Superior temporal gyrus (tissue), 1 donor: ENCODE measurements at regions not wholly inside any gene's neighbourhood (a gene's known extent, or its start where the extent isn't known, plus 50 kb on each side); places are given as distances from the start of the nearest gene placed in this dataset.

ENCODE experiments used
- DNase-seq: peaks from one replicate; pipeline ENCODE4 v3.0.0-alpha.2; 2016; ENCODE audit errors: extremely low spot score

GRCh38 chr4:55175779-55176231 is 50.4 kb upstream of the KDR start:
- DNase-seq, result no peak

- DNase-seq, result no peak
Measured at GRCh38 chr4:55176497-55176896, 51.1 kb upstream of the KDR start.

DNA sequence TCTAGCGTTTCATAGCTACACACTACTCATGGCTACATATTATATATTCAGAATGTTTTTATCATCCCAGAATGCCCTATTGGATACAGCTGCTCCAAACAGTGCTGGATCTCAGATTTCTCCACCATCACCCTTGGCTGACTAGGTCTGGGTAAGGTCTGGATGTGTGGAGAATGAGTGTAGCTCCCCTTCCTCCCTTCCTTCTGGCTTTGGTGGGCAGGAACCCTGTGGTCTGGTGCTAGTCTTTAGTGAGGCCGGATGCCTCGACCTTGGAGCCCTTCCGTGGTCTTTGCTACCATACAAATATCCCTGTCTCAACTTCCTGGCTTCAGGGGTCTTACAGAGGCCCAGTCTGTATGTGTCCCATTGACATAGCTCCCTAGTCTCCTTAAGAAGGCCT is 52.1 kb upstream of the KDR start:
- no peak for DNase-seq

DNA sequence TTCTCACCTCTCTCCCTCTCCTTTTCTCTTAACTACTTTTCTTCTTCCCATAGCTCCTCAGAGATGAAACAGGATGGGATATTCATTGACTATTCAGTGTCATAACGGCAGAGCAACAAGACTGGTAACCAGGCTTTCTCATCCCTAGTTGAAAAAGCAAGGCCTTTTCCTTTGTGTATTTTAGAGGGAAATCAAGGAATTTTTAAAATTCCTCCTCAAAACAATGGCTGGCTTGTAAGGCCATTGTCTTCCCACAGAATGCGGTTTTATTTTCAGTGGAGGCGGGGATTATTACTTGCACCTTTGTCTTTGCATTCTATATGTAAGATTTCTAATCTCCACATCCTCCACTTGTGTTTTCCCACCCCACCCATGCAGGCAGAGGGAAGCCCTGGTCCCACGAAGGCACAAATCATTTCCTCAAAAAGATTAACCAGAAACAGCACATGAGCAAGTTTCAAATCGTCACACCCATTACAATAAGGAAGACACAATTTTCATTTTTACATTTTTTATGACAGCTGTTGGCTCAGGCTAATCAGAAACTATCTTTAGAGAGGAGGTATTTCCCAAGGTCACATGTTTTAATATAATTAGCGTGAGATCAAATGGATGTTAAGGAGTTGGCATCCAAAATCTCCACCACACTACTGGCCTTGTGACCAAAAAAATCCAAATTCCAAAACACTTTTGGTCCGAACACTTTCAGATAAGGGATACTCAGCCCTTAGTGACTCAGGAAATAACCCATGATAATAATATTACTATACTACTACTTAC is 53.0 kb upstream of the KDR start:
- no peak for DNase-seq

GRCh38 chr4:55181010-55182005 is 55.9 kb upstream of the KDR start:
- no peak for DNase-seq

DNA sequence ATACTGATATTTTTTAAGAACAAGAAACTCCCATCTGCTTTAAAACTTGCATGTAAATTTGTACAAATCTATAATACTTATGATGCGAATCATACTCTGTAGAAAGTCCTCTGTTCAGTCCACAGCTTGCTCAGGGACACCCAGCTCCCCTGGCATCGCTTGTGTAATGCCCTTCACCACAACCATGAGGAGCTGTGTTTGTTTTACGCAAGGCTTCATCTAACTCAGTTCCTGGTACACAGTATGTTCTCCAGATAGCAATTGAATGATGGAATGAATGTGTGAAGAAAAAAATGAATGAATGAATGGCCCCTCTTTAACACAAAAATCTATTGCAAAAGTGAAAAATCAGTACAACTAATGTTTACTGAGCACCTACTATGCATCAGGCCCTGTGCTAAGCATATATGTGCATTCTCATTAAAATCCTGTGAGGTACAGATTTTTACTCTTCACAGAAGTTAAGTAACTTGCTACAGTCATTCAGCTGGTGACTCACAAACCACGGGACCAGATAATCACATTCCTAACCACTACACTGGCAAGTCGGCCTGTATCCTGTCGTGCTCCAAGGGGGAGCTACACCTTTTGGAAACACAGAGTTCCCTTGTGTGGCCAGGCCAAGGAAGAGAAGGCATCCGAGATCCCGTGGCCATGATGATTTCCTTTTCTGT is 58.7 kb upstream of the KDR start:
- no peak for DNase-seq

- DNase-seq, result no peak
Measured at GRCh38 chr4:55184600-55185523, 59.5 kb upstream of the KDR start.

DNA sequence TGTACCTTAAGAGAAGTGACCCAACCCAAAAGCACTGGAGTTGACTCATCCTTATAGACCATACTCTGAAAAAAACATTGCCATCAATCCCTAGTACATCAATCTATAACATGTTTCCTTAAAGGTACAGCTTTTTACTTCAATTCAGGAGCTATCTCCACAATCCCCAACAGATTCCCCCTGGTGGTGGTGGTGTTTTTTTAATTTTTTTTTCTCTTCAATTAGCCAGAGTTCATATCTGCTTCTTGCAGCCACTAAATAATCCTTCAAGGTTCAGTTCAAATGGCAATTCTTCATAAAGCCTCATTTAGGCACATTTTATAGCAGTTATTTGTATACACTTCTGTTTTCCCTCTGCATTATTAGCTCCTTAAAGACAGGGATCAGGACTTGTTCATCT is 60.7 kb upstream of the KDR start:
- no peak for DNase-seq

- DNase-seq, result no peak
Measured at GRCh38 chr4:55186700-55187099, 61.3 kb upstream of the KDR start.

GRCh38 chr4:55214172-55214571 is 88.8 kb upstream of the KDR start:
- DNase-seq, result no peak

GRCh38 chr4:55215087-55215486 is 89.7 kb upstream of the KDR start:
- DNase-seq, result peak; percentile 5

DNA sequence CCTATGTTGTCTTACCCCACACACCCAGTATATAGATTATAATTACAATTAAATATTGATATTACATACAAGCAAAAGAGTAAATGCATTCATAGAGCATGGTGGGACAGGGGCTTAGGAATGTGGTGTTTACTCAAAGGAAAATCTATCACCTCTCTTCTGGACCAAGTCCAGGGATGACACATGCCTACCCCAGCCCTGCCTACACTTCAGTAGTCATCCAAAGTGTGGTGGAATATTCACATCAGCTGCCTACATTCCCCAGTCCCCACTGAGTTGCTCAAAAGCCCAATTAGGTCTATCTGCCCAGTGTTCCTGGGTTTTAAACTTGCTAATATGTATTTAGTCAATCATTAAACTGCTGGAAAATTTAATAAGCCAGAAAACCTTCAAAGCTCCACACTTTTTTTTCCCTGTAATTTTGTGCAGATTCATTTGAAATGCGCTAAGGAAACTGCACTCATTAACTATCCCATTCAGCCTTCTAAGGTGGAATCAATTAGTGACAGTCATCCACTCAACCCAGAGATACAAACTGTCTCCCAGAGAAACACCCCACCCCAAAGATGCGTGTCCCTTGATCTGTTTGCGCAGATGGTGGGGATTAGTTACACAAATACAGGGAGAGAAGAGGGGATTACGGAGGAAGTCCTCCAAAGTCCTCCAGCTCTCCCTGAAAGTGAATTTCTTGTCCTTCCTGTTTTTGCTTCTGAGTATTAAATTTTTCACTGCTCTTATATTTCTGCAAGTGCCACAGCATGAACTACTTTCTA is 91.7 kb upstream of the KDR start:
- DNase-seq, result no peak

DNA sequence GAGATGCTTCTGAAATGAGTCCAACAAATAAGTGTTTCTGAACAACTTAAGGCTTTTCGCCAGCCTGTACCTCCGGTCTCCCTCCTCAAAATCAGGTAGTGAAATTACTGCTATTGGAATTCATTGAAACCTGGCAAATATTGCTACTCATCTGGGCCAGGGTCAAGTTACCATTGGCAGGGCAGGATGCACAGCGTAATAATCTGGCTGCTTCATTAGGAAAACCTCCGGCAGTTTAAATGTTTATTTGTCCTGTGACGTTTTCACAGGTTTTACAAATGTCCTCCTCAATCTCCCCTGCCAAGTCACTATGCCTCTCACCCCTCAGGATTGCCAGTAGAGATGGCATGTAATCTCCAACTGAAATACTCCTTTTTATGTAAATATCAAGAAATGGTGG is 92.6 kb upstream of the KDR start:
- DNase-seq, result no peak

GRCh38 chr4:55237839-55238238 is 108.2 kb upstream of the SRD5A3 start:
- no peak for DNase-seq

GRCh38 chr4:55238407-55238806 is 107.6 kb upstream of the SRD5A3 start:
- DNase-seq, result no peak

DNA sequence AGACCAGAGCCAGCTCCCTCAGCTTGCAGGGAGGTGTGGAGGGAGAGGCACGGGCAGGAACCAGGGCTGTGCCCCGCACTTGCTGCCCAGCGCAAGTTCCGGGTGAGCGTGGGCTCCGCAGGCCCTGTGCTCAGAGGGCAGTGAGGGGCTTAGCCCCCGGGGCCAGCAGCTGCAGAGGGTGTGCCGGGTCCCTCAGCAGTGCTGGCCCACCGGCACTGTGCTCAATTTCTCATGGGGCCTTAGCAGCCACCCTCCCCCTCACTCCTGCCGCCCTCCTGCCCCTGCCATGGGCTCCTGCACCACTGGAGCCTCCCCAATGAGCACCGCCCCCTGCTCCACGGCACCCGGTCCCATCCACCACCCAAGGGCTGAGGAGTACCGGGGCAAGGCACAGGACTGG is 104.6 kb upstream of the SRD5A3 start:
- no peak for DNase-seq

- DNase-seq, result no peak
Measured at GRCh38 chr4:55242506-55242905, 103.5 kb upstream of the SRD5A3 start.

- no peak for DNase-seq
Measured at GRCh38 chr4:55247521-55247920, 98.5 kb upstream of the SRD5A3 start.

DNA sequence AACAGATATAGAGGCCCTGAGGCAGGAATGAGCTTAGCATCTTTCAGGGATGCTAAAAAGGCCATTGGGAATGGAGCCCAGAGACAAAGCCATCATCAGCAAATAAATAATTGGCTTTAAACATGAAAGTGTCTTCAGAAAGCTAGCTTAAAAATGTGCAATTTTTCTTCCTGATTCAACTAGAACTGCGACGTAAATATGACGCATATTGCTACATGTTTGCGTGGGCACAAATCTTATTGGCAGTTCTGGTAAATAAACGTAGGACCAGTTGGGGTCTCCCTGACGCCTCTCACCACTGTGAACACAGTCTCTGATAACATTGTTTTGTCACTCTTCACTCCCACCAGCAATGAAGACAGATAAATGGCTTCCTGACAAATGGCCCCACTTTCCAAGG is 97.3 kb upstream of the SRD5A3 start:
- no peak for DNase-seq

GRCh38 chr4:55249476-55249875 is 96.6 kb upstream of the SRD5A3 start:
- DNase-seq, result no peak
